ENCODE measurements at regions not wholly inside any gene's neighbourhood (a gene's known extent, or its start where the extent isn't known, plus 50 kb on each side); places are given as distances from the start of the nearest gene placed in this dataset.

- no peaks in the 10 kb centered on the region for H3K27me3 ChIP-seq (ENCODE audit: insufficient read depth)
- H2AFZ ChIP-seq = no peak overlapping the region
- Mint-ChIP-seq H3K36me3 (ENCODE audit: low read depth) (no peaks in the 10 kb centered on the region), H3K27me3 (ENCODE audit: insufficient read depth, low read depth, poor library complexity) (no peaks in the 10 kb centered on the region), H3K9me3 (no peaks in the 10 kb centered on the region), H3K4me1 (no peaks in the 10 kb centered on the region), H3K4me3 (no peak overlapping the region), H3K27ac (no peak overlapping the region)
- no peak for DNase-seq (ENCODE audit: low spot score)
- H4K20me1 ChIP-seq (replicated peaks; ENCODE audit: insufficient read depth) = no peaks in the 10 kb centered on the region
- no peaks in the 10 kb centered on the region for H3K36me3 ChIP-seq (ENCODE audit: insufficient read depth)
- no peaks in the 10 kb centered on the region for H3K79me2 ChIP-seq (replicated peaks; ENCODE audit: insufficient read depth)
- no peak overlapping the region for H3K4me3 ChIP-seq
- no peak overlapping the region for H3K27ac ChIP-seq (ENCODE audit: low read depth)
- no peak for ATAC-seq
- H3F3A ChIP-seq (replicated peaks; ENCODE audit: low read depth) = no peaks in the 10 kb centered on the region
- TF ChIP-seq ETS1 (IDR thresholded peaks at IDR 0.05) (no peak), POLR2AphosphoS5 (IDR thresholded peaks at IDR 0.05; ENCODE audit: low read depth) (no peak), EZH2 (IDR thresholded peaks at IDR 0.05; ENCODE audit: low read depth, unreplicated experiment) (no peak), REST (IDR thresholded peaks at IDR 0.05; ENCODE audit: unreplicated experiment) (no peak)
- H3K9me2 ChIP-seq (ENCODE audit: insufficient read depth) = no peaks in the 10 kb centered on the region
- no peaks in the 10 kb centered on the region for H3K4me1 ChIP-seq (ENCODE audit: insufficient read depth)
- no peak overlapping the region for H3K4me2 ChIP-seq
Measured at GRCh38 chr4:158071931-158072330, 100.9 kb downstream of the GASK1B start.

GRCh38 chr4:158068068-158068467 is 104.8 kb downstream of the GASK1B start:
- Histone ChIP-seq H3K79me2 (replicated peaks; ENCODE audit: insufficient read depth) (no peaks in the 10 kb centered on the region), H3K4me3 (no peak overlapping the region), H3K4me1 (ENCODE audit: insufficient read depth) (no peaks in the 10 kb centered on the region), H3F3A (replicated peaks; ENCODE audit: low read depth) (no peaks in the 10 kb centered on the region), H3K4me2 (no peak overlapping the region), H4K20me1 (replicated peaks; ENCODE audit: insufficient read depth) (no peaks in the 10 kb centered on the region), H3K27me3 (ENCODE audit: insufficient read depth) (no peaks in the 10 kb centered on the region), H2AFZ (no peak overlapping the region), H3K9me2 (ENCODE audit: insufficient read depth) (no peaks in the 10 kb centered on the region), H3K36me3 (ENCODE audit: insufficient read depth) (no peaks in the 10 kb centered on the region), H3K27ac (ENCODE audit: low read depth) (no peak overlapping the region)
- Mint-ChIP-seq H3K9me3 (no peaks in the 10 kb centered on the region), H3K4me1 (no peaks in the 10 kb centered on the region), H3K36me3 (ENCODE audit: low read depth) (no peaks in the 10 kb centered on the region), H3K27ac (no peak overlapping the region), H3K4me3 (no peak overlapping the region), H3K27me3 (ENCODE audit: insufficient read depth, low read depth, poor library complexity) (no peaks in the 10 kb centered on the region)
- ATAC-seq = no peak
- DNase-seq (ENCODE audit: low spot score) = no peak
- TF ChIP-seq ETS1 (IDR thresholded peaks at IDR 0.05) (no peak), ZNF114 (CRISPR knock-in tag; IDR thresholded peaks at IDR 0.05) (no peak), EZH2phosphoT487 (IDR thresholded peaks at IDR 0.05; ENCODE audit: unreplicated experiment) (no peak), REST (IDR thresholded peaks at IDR 0.05; ENCODE audit: unreplicated experiment) (no peak), JUNB (IDR thresholded peaks at IDR 0.05; ENCODE audit: unreplicated experiment) (no peak), ZNF331 (CRISPR knock-in tag; IDR thresholded peaks at IDR 0.05; ENCODE audit: low read depth) (no peak), STAT1 (IDR thresholded peaks at IDR 0.05; ENCODE audit: unreplicated experiment) (no peak), CREB1 (CRISPR knock-in tag; IDR thresholded peaks at IDR 0.05; ENCODE audit: low read depth) (no peak), EZH2 (IDR thresholded peaks at IDR 0.05; ENCODE audit: low read depth, unreplicated experiment) (no peak), POLR2AphosphoS5 (IDR thresholded peaks at IDR 0.05; ENCODE audit: low read depth) (no peak)
